COLO668 (cell line): ENCODE measurements at regions not wholly inside any gene's neighbourhood (a gene's known extent, or its start where the extent isn't known, plus 50 kb on each side); places are given as distances from the start of the nearest gene placed in this dataset.
"Not testable (repeated sequence)": the region's sequence is repeated elsewhere in the genome, so short reads cannot be mapped to it uniquely, and the experiment has no call there.

Experiments used
- DNase-seq: peaks from one replicate; lab custom pipeline; 2025; ENCODE audit not compliant: unreplicated experiment; lab: John Stamatoyannopoulos, UW

- no peak for DNase-seq
These were observed 174.3 kb upstream of the ANXA10 start for GRCh38 chr4:167918077-167918476.

DNA sequence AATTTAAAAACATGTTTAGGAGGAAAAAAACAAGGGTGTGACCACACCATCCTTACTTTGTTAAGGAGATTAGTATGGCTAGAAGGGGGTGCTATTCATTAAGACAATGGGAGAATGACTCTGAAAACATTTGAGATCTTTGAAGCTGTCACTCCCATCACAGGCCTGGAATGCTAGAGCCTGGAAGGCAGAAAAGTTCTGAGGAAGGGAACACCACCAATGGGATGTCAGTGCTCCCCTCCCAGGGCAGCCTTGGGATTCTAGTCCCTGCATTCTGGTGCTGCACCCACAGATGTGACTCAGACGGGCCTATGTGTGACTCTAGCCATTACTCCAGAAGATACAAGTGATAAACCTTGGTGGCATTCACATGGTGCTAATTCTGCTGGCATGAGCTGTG, 162.2 kb upstream of the ANXA10 start:
- no peak for DNase-seq

- no peak for DNase-seq
These were observed 158.1 kb upstream of the ANXA10 start for GRCh38 chr4:167934216-167934615.

- no peak for DNase-seq
These were observed 152.3 kb upstream of the ANXA10 start for GRCh38 chr4:167939863-167940616.

- no peak for DNase-seq
These were observed 148.3 kb upstream of the ANXA10 start for GRCh38 chr4:167943872-167944505.

DNA sequence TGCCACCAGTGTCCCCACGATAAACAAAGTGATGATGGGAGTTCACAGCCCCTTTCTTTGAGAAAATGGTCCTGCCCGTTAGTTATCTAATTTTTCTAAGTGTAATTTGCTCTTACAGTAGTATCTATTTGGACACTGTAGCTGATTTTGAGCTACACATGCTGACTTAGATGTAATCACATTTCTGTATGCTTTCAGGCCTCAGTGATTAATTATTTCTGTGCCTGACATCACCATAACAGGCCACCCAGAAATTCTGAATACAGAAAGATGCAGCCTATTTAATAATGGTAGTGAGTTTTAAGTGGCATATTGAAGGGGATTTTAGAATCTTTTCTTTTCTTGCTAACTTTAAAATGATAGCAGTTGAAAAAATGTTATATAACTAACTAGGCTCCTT, 147.6 kb upstream of the ANXA10 start:
- no peak for DNase-seq

GRCh38 chr4:167955006-167955405, 137.3 kb upstream of the ANXA10 start:
- DNase-seq = no peak

DNA sequence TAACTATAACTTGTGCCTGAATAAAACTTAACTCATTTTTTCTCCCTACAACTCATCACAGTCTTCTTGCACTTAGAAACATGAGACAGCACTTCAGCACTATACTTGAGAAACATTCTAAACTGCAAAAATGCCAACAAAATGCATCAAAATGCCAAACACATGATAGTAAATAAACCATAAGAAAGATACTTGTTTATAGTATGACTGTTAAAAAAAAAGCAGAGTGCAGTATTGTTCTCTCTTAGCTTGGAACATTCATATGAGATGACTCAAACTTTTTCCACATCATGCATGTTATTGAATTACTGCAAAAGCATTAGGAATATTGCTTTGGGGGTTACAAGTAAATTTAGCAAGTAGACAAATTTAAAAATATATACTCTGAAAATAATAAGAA, 135.7 kb upstream of the ANXA10 start:
- no peak for DNase-seq

DNA sequence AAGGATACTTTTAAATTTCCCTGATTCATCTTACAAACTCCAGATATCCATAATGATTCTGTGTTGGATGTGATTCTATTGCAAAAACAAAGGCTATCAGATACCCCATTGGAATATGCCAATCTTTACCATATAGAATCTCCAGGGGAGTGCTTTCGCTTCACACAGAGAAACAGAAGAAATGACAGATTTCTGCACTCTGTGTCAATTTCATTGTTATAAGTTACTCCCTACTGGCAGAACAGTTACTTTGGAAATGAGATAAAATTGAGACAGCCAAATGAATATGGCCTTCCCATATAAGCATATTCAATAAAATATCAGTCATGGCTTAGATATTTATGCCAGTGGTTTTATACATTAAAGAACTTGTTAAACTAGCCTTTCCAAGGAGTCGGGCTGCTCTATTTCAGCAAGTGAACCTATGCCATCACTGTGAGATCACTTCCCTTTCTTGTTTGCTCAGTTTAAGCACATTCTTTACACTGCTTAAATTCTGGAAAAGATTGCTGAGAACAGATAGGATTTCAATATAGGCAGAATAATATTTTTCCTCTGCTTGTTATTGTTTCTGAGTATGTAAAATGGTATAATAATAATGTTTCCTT, 127.5 kb upstream of the ANXA10 start:
- DNase-seq = no peak

- DNase-seq = no peak
These were observed 126.2 kb upstream of the ANXA10 start for GRCh38 chr4:167966143-167966542.

GRCh38 chr4:167973513-167973912, 118.8 kb upstream of the ANXA10 start:
- no peak for DNase-seq

GRCh38 chr4:167985565-167985964, 106.8 kb upstream of the ANXA10 start:
- no peak for DNase-seq

- no peak for DNase-seq
These were observed 106.3 kb upstream of the ANXA10 start for GRCh38 chr4:167986044-167986443.

DNA sequence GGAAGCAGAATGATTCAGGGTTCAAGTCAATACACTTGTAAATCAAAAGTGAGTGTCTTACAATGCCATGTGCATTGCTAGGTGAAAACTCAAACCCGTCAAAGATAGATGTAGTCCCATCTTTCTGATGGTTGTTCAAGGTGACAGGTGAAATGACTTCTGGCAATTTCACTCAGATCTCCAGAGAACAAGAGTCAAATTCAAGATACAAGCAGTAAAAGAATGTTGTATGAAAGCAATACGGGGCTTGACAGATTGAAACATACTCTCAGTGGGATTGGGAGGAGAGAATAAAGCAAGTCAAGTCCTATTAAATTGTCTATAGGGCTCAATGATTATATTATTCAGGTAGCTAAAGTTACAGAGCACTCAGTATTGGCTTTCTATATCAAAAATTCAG, 105.1 kb upstream of the ANXA10 start:
- no peak for DNase-seq

GRCh38 chr4:167989815-167990214, 102.5 kb upstream of the ANXA10 start:
- DNase-seq = no peak

DNA sequence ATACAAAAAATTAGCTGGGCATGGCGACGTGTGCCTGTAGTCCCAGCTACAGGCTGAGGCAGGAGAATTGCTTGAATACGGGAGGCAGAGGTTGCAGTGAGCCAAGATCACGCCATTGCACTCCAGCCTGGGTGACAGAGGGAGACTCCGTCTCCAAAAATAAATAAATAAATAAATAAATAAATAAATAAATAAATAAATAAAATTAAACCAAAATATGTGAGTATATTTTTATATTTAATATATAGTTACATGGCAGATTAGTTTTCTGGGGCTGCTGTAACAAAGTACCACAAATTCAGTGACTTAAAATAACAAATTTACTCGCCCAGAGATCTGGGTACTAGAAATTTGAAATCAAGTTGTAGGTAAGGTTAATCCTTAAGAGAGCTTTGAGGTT, 84.2 kb upstream of the ANXA10 start:
- DNase-seq = not testable (repeated sequence)

GRCh38 chr4:168019019-168019651, 73.2 kb upstream of the ANXA10 start:
- no peak for DNase-seq

DNA sequence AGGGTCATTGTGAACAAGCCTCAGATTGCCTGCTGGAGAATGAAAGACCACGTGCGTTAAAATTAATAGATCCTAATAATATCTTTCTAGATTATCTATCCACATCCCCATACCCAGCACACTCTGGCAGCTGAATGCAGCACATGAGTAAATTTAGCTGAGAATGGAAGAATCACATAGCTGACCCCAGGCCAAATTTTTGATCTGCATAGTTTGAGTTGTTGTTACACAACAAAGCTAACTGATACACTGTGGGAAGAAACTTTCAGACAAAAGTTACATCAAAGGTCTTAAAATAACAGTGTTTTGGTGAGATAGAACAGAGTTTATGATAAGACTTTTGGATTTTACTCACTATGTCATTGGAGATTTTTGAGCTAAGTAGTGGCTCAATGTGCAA, 72.4 kb upstream of the ANXA10 start:
- no peak for DNase-seq

DNA sequence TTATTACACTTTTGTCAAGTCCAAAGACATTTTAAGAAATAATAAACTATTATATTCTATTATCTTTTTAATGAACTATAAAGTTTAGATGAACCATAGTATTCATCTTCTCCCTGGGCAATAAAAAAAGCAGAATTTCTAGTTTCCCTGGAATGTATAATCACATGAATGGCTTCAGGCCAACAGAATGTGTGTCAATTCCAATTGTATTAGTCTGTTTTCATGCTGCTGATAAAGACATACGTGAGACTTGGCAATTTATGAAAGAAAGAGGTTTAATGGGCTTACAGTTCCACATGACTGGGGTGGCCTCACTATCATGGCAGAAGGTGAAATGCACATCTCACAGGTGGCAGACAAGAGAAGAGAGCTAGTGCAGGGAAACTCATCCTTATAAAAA, 70.7 kb upstream of the ANXA10 start:
- DNase-seq = no peak

DNA sequence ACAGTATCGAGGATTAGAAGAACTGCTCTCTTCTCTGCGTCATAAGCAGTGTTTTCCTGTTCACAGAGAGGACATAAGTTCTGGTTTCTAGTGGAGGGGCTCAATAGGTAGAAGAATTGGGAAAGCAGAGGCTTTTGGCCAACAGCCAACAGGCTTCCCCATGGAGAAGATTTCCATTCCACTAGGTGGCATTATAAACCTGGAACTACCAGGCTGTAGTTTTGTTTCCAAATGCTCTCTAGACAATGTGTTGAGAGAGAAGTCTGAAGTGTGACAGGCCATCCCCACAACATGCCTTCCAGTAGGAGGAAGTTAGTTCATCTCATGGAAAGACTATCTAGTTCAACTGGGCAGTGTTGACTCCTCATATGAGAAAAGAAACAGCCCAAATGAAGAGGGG, 63.8 kb upstream of the ANXA10 start:
- no peak for DNase-seq

GRCh38 chr4:168028970-168029597, 63.3 kb upstream of the ANXA10 start:
- DNase-seq = no peak

GRCh38 chr4:168037676-168038075, 54.7 kb upstream of the ANXA10 start:
- no peak for DNase-seq
